Choroid plexus epithelial cell (primary cell): ENCODE measurements at regions not wholly inside any gene's neighbourhood (a gene's known extent, or its start where the extent isn't known, plus 50 kb on each side); places are given as distances from the start of the nearest gene placed in this dataset.

Experiments
- DNase-seq: peaks from one replicate; pipeline ENCODE4 v3.0.0-alpha.2; 2010; ENCODE audit warnings: low read depth
- H3K4me3 ChIP-seq: 2 replicates; pipeline ENCODE4 v1.5.1; 2011; ENCODE audit warnings: low read depth, mild to moderate bottlenecking, control low read depth, low read length, moderate library complexity
- CTCF ChIP-seq: conservative IDR thresholded peaks from 2 replicates; pipeline ENCODE4 v1.5.1; 2011; ENCODE audit warnings: low read depth, mild to moderate bottlenecking, control low read depth, inconsistent platforms, low read length, moderate library complexity

GRCh38 chr5:2288968-2289367, 406.2 kb upstream of the IRX4 start:
- no peak for DNase-seq
- no peak overlapping the region for H3K4me3 ChIP-seq
- TF ChIP-seq CTCF: no peak

- H3K4me3 ChIP-seq: no peak overlapping the region
- DNase-seq: no peak
- no peak for TF ChIP-seq CTCF
Observed at GRCh38 chr5:2288466-2288865, 405.7 kb upstream of the IRX4 start.

GRCh38 chr5:2286250-2286649, 403.5 kb upstream of the IRX4 start:
- no peak for DNase-seq
- no peak overlapping the region for H3K4me3 ChIP-seq
- TF ChIP-seq CTCF: no peak

- no peak for TF ChIP-seq CTCF
- no peak overlapping the region for H3K4me3 ChIP-seq
- DNase-seq: no peak
Observed at GRCh38 chr5:2284678-2285077, 402.0 kb upstream of the IRX4 start.

- no peak overlapping the region for H3K4me3 ChIP-seq
- TF ChIP-seq CTCF: no peak
- no peak for DNase-seq
Observed at GRCh38 chr5:2283481-2284045, 400.8 kb upstream of the IRX4 start.

- no peak for DNase-seq
- TF ChIP-seq CTCF: no peak
- no peak overlapping the region for H3K4me3 ChIP-seq
Observed at GRCh38 chr5:2282893-2283292, 400.2 kb upstream of the IRX4 start.

- no peak overlapping the region for H3K4me3 ChIP-seq
- no peak for DNase-seq
- TF ChIP-seq CTCF: no peak
Observed at GRCh38 chr5:2282034-2282690, 399.4 kb upstream of the IRX4 start.
